ENCODE measurements at regions not wholly inside any gene's neighbourhood (a gene's known extent, or its start where the extent isn't known, plus 50 kb on each side); places are given as distances from the start of the nearest gene placed in this dataset.

- DNase-seq: no peak
These were observed 187.1 kb downstream of the GLI2 start for GRCh38 chr2:120922571-120923332.

DNA sequence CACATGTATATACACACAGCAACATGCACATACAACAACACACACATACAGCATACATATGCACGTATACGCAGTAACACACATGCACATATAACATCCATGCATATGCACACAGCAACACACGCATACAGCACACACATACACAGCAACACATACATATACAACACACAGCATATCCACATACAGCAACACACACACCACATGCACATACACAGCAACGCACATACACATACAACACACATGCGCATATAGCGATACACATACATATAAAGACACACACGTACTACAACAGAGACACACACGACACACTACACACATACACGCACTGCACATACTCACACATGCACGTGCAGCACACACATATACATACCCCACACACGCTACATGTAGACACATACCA lies 187.8 kb downstream of the GLI2 start:
- no peak for DNase-seq

- no peak for DNase-seq
These were observed 189.3 kb downstream of the GLI2 start for GRCh38 chr2:120924924-120925323.

DNA sequence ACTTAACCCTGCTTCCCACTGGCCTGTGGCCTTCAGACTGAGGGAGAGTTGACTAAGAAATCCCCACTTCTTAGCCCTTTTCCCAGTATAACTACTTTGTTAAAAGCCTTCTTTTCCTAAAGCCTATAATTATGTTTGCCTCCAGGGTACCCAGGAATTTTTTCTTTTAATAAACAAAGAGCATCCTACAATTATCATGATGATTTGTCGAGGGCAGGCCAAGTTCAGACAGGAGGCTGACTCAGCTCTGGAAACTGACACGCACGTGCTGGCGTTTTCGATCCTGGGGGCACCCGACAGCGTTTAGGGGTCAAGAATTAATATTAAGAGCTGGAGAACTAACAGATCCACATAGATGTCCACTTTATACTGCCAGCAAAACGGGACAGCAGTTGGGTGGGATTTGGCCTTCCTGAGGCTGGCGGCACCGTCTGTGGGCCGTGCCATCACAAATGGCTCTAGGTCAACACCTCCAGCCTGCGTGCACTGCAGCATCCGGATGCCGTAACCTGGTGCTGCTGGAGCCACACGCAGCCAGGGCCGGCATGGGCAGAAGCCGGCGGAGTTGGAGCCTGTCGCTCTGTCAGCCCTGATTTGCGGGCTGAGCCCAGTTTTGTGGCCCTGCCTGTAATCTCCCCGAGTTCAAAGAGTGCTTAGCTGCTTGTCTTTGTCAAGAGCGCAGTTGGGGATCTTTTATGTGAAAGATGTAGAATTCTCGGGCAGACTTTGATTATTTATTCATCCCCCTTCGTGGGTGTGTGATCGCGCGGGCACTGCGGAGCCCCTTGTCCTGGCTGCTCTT lies 191.0 kb downstream of the GLI2 start:
- no peak for DNase-seq

GRCh38 chr2:120927265-120927628 lies 191.6 kb downstream of the GLI2 start:
- no peak for DNase-seq

DNA sequence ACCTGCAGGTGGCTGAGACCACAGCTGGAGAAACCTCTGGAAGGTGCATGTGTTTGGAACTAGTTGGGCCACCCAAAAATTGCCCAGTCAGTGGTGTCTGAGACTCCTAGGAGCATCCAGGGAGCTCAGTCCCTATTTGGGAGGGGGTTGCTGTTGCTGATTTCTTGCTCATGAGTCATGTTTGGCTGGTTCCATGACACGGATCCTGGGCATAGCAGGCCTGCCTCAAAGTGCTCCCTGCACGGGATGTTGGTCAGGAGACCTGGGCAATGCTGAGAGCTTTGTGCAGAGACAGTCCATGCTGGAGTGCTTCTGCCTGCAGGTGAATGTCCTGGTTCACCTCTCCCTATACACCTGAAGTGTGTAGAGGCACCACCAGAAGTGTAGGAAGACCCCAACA lies 194.2 kb downstream of the GLI2 start:
- no peak for DNase-seq

GRCh38 chr2:120930236-120930635 lies 194.6 kb downstream of the GLI2 start:
- no peak for DNase-seq

GRCh38 chr2:120930864-120931263 lies 195.2 kb downstream of the GLI2 start:
- no peak for DNase-seq

DNA sequence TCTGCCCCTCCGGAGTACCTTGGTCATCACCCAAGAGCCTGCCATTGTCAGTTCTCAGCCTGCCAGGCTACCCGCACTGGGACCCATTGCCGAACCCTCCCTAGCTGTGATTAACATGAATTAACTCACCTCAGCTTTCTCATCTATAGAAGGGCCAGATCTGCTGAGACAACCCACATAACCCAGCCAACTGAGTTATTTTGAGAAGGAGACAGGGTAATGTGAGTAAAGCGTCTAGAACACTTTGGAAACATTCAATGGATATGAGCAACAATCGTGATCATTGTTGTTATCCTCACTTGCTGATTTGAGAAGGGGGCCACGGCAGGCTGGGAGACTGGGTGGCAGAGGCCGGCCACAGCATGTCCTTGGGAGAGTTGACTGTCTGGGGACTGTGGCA lies 196.8 kb downstream of the GLI2 start:
- DNase-seq: no peak

- no peak for DNase-seq
These were observed 197.2 kb downstream of the GLI2 start for GRCh38 chr2:120932881-120933280.

DNA sequence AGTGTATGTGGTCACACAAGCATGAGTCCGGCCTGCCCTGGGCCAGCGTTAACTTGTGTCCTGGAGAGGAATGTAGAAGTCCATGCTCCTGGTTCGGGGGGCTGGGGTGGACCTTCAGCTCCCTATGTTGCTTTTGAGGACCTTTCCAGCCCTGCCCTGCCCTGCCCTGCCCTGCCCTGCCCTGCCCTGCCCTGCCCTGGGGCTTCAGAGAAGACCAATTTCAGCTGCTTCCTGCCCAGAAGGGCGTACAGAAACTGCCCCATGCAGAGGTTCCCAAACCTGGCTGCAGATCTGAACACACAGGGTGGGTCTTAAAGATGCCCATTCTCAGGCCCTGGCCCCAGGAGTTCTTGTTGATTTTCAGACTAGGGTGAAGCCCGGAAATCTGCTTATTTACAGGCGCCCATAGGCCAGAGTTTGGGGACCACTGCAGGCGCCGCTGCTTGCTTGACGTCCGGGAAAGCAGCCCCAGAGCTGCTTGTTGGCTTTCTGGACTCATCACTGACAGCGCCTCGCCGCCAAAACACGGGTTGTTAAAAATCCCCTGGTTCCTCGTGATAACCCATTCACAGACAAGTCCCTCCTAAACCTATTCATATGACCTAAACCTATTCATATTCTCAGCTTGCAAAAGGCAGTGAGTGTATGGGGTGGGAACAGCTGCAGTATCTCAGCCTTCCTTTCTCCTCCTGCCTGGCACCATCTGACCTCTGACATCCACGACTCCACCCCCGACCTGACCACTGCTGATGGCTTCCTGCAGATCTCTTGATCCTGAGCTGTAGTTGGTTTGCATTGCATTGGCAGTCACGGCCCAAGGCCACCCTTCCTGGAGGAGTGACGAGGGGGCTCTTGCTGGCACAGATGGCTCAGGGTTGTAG lies 198.3 kb downstream of the GLI2 start:
- DNase-seq: no peak

- no peak for DNase-seq
These were observed 199.1 kb downstream of the GLI2 start for GRCh38 chr2:120934574-120935338.

- DNase-seq: no peak
These were observed 200.0 kb downstream of the GLI2 start for GRCh38 chr2:120935339-120936313.

DNA sequence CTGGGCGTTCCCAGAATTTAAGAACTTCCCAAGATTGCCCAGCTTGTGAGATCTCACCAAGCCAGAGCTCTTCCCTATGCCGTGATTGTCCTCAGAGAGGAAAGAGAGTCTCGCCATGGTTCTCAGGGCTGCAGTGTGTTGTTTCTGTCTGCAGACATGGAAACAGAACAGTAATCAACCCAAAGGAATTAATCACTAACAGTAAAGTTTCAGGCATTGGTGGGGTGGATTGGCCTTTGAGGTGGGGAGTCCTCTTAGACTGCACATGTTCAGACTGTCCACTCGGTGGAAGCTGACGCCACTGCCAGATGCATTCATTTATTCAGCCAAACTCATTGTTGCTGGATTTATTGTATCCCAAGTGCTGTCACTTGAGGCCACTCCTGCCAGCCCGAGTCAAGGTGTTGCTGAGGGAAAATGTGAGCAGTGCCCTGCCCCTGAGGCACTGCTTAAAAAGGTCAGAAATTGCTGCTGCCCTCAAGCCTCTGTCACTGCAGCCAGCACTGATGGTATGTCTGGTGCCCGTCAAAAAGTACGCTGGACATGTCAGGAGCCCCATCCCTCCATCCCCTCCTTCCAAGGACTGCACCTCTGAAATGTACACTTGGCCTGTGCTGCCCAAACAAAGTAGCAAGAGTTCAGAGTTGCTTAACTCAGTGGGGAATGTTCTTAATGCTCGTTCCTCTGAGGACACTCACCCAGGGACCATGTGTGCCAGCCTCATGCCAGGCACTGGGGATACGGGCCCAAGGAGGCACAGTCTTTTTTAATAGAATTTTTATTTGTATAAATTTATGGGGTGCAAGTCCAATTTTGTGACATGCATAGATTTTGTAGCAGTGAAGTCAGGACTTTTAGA lies 201.0 kb downstream of the GLI2 start:
- DNase-seq: no peak

DNA sequence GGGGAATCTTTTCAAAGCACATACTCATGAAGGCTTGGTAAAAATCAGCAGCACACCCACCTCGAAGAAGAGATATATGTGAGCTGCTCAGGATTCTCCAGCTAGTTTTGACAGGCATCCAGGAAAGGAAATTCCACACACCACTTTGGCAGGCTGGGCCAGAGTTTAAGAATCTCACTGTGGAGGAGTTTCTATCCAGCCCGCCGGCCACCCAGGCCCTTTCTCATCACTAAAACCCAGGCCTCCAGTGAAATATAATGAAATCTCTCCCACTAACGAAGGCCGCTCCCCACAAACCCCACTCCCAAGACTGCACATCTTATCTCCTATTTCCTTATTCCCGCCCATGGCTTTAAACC lies 202.0 kb downstream of the GLI2 start:
- no peak for DNase-seq

DNA sequence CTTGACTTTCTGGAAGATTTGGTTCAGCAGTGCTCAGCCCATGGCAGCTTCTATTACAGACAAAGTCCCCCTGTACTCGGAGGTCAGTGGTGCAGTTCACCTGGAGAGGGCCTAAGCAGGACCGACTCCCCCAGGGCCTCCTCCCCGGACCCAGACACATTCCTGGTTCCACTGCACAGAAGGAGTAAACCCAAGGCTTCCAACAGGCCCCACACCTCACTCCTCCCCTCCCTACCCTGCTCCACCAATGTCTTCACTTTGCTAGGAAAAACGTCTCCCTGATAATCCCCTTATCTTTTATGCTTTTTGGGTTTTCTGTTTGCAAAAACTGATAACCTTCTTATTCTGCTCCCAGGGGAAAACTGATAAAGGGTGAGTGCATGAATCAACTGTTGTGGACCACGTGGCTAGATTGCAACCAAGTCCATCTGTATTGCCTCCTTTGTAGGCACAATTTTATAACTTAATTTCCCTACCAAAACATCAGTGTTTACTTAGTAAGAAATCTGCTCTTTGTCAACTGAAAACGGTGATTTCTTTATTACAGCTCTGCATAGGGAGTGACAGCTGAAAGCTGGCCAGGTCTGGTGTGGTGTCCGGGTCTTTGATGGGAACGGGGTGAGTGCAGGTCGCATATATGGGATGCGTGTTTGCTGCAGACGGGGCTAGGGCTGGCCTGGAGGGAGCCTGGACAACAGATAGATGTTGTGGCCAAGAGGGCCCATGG lies 202.5 kb downstream of the GLI2 start:
- DNase-seq: no peak

GRCh38 chr2:120939595-120940318 lies 204.1 kb downstream of the GLI2 start:
- no peak for DNase-seq

DNA sequence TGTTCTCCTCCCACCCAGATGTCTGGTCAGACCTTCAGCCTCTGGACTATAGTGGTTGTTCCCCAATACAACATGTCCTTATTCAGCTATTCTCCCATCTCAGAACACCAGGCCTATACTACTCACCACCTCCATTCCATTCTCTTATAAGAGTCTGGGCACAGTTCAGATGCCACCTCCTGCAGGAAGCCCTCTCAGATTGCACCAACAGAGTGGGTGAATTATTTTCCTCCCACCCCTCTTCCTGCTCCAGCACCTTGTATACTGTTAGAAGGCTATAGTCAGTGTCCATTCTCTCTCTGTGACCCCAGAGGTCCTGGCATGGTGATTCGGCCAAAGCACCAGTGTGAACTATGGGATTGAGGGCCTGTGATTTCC lies 204.6 kb downstream of the GLI2 start:
- no peak for DNase-seq

- no peak for DNase-seq
These were observed 205.1 kb downstream of the GLI2 start for GRCh38 chr2:120940726-120941256.

All from stimulated activated CD4-positive, alpha-beta T cell treated with anti-CD3 and anti-CD28 coated beads, Interleukin-4, amount 100 ng/mL, for 4 hours (primary cell).